Activated T-cell treated with anti-CD3 and anti-CD28 coated beads, Interleukin-2, amount 50 U/mL, for 72 hours (primary cell): ENCODE measurements at regions not wholly inside any gene's neighbourhood (a gene's known extent, or its start where the extent isn't known, plus 50 kb on each side); places are given as distances from the start of the nearest gene placed in this dataset.
"Not testable (repeated sequence)": the region's sequence is repeated elsewhere in the genome, so short reads cannot be mapped to it uniquely, and the experiment has no call there.

Experiments used
- ATAC-seq, 2 donors: fragments of 150-1000 bp; cut with Tn5 transposase; replicated peaks in 1 of 2; 2 replicates each; pipeline ENCODE4 v1.10.0; 2021; ENCODE audit warnings: moderate library complexity in 2 of 2, mild to moderate bottlenecking in 1 of 2
- DNase-seq, 2 donors: peaks; one replicate each; pipeline ENCODE4 v3.0.0; 2021 to 2022; ENCODE audit warnings: mixed read lengths in 1 of 2
- H3K27ac Mint-ChIP-seq: one replicate; pipeline ENCODE4 v1.8.0; 2022; ENCODE audit warnings: mild to moderate bottlenecking, moderate library complexity, mixed read lengths
- H3K27me3 Mint-ChIP-seq: one replicate; pipeline ENCODE4 v1.8.0; 2022; ENCODE audit warnings: low read depth, mixed read lengths
- H3K36me3 Mint-ChIP-seq, 2 donors: one replicate each; pipeline ENCODE4 v1.8.0; 2022; ENCODE audit warnings: mixed read lengths in 2 of 2, mild to moderate bottlenecking in 1 of 2; ENCODE audit not compliant: insufficient read depth in 2 of 2
- H3K4me1 Mint-ChIP-seq: one replicate; pipeline ENCODE4 v1.8.0; 2022; ENCODE audit warnings: low read depth, mixed read lengths
- H3K4me3 Mint-ChIP-seq, 2 donors: one replicate each; pipeline ENCODE4 v1.8.0; 2022; ENCODE audit warnings: mild to moderate bottlenecking in 2 of 2, mixed read lengths in 2 of 2, moderate library complexity in 2 of 2
- H3K9me3 Mint-ChIP-seq, 2 donors: one replicate each; pipeline ENCODE4 v1.8.0; 2022; ENCODE audit warnings: mixed read lengths in 2 of 2

- no peak for DNase-seq
- no peaks in the 10 kb centered on the region for H3K4me1 Mint-ChIP-seq
- no peaks in the 10 kb centered on the region for H3K27me3 Mint-ChIP-seq
- peaks cover 0 to 3% of the 10 kb centered on the region in 2 donors for H3K9me3 Mint-ChIP-seq
- H3K27ac Mint-ChIP-seq = no peak overlapping the region
- H3K36me3 Mint-ChIP-seq = peaks cover 0 to 2% of the 10 kb centered on the region in 2 donors
- H3K4me3 Mint-ChIP-seq = no peak overlapping the region
- ATAC-seq = no peak
Measured at GRCh38 chr1:60699325-60699724, 383.0 kb upstream of the NFIA start.

- Mint-ChIP-seq H3K27ac (no peak overlapping the region), H3K27me3 (no peaks in the 10 kb centered on the region), H3K4me3 (no peak overlapping the region), H3K36me3 (peaks cover 0 to 2% of the 10 kb centered on the region in 2 donors), H3K4me1 (no peaks in the 10 kb centered on the region), H3K9me3 (peaks cover 1 to 3% of the 10 kb centered on the region in 2 donors)
- DNase-seq = no peak
- ATAC-seq = no peak
Measured at GRCh38 chr1:60697204-60697994, 385.0 kb upstream of the NFIA start.

- ATAC-seq = no peak
- no peak for DNase-seq
- no peaks in the 10 kb centered on the region for H3K4me1 Mint-ChIP-seq
- H3K27ac Mint-ChIP-seq = peak overlapping the region; percentile 73
- no peaks in the 10 kb centered on the region for H3K27me3 Mint-ChIP-seq
- peaks cover 3 to 4% of the 10 kb centered on the region in 2 donors for H3K9me3 Mint-ChIP-seq
- H3K36me3 Mint-ChIP-seq = peaks cover 0 to 2% of the 10 kb centered on the region in 2 donors
- no peak overlapping the region for H3K4me3 Mint-ChIP-seq
Measured at GRCh38 chr1:60696512-60696911, 385.8 kb upstream of the NFIA start.

GRCh38 chr1:60695716-60696171, 386.6 kb upstream of the NFIA start:
- H3K4me1 Mint-ChIP-seq = no peaks in the 10 kb centered on the region

GRCh38 chr1:60694980-60695379, 387.4 kb upstream of the NFIA start:
- ATAC-seq = no peak
- Mint-ChIP-seq H3K27me3 (no peaks in the 10 kb centered on the region), H3K36me3 (peaks cover 0 to 2% of the 10 kb centered on the region in 2 donors), H3K9me3 (peaks cover 3 to 4% of the 10 kb centered on the region in 2 donors), H3K4me3 (no peak overlapping the region), H3K27ac (no peak overlapping the region), H3K4me1 (no peaks in the 10 kb centered on the region)
- no peak for DNase-seq

More at GRCh38 chr1:60695716-60696171, 386.6 kb upstream of the NFIA start:
- no peak for DNase-seq
- H3K27me3 Mint-ChIP-seq = no peaks in the 10 kb centered on the region
- no peak overlapping the region for H3K4me3 Mint-ChIP-seq
- H3K27ac Mint-ChIP-seq = no peak overlapping the region
- peaks cover 3 to 4% of the 10 kb centered on the region in 2 donors for H3K9me3 Mint-ChIP-seq
- H3K36me3 Mint-ChIP-seq = peaks cover 0 to 2% of the 10 kb centered on the region in 2 donors
- ATAC-seq = no peak

- Mint-ChIP-seq H3K27me3 (no peaks in the 10 kb centered on the region), H3K4me3 (no peak overlapping the region), H3K4me1 (no peaks in the 10 kb centered on the region), H3K36me3 (peaks cover 2% of the 10 kb centered on the region in 2 donors), H3K9me3 (peaks cover 4 to 5% of the 10 kb centered on the region in 2 donors), H3K27ac (no peak overlapping the region)
- DNase-seq = no peak
- no peak for ATAC-seq
Measured at GRCh38 chr1:60692031-60692430, 390.3 kb upstream of the NFIA start.

- not testable (repeated sequence) for H3K27me3 Mint-ChIP-seq, H3K9me3 Mint-ChIP-seq, ATAC-seq, H3K36me3 Mint-ChIP-seq, DNase-seq, H3K27ac Mint-ChIP-seq, H3K4me3 Mint-ChIP-seq, H3K4me1 Mint-ChIP-seq
Measured at GRCh38 chr1:60688221-60688620, 394.1 kb upstream of the NFIA start.

- no peaks in the 10 kb centered on the region for H3K4me1 Mint-ChIP-seq
- H3K9me3 Mint-ChIP-seq = peaks cover 0 to 1% of the 10 kb centered on the region in 2 donors
- H3K27ac Mint-ChIP-seq = no peak overlapping the region
- H3K4me3 Mint-ChIP-seq = no peak overlapping the region
- peaks cover 5% of the 10 kb centered on the region for H3K27me3 Mint-ChIP-seq
- no peaks in the 10 kb centered on the region for H3K36me3 Mint-ChIP-seq
- DNase-seq (no peak), ATAC-seq (no peak)
Measured at GRCh38 chr1:60681095-60681860, 401.1 kb upstream of the NFIA start.

GRCh38 chr1:60679524-60680375, 402.6 kb upstream of the NFIA start:
- no peak for DNase-seq
- no peaks in the 10 kb centered on the region for H3K4me1 Mint-ChIP-seq
- H3K4me3 Mint-ChIP-seq = no peak overlapping the region
- no peaks in the 10 kb centered on the region for H3K36me3 Mint-ChIP-seq
- peaks cover 5% of the 10 kb centered on the region for H3K27me3 Mint-ChIP-seq
- H3K9me3 Mint-ChIP-seq = peaks cover 0 to 1% of the 10 kb centered on the region in 2 donors
- no peak overlapping the region for H3K27ac Mint-ChIP-seq
- no peak for ATAC-seq

- peaks cover 0 to 1% of the 10 kb centered on the region in 2 donors for H3K9me3 Mint-ChIP-seq
- H3K36me3 Mint-ChIP-seq = no peaks in the 10 kb centered on the region
- ATAC-seq (no peak), DNase-seq (no peak)
- no peak overlapping the region for H3K27ac Mint-ChIP-seq
- peaks cover 5% of the 10 kb centered on the region for H3K27me3 Mint-ChIP-seq
- H3K4me3 Mint-ChIP-seq = no peak overlapping the region
- no peaks in the 10 kb centered on the region for H3K4me1 Mint-ChIP-seq
Measured at GRCh38 chr1:60678802-60679201, 403.6 kb upstream of the NFIA start.

GRCh38 chr1:60678391-60678790, 404.0 kb upstream of the NFIA start:
- no peak overlapping the region for H3K4me3 Mint-ChIP-seq
- H3K27ac Mint-ChIP-seq = no peak overlapping the region
- ATAC-seq (no peak), DNase-seq (no peak)
- no peaks in the 10 kb centered on the region for H3K36me3 Mint-ChIP-seq
- H3K4me1 Mint-ChIP-seq = no peaks in the 10 kb centered on the region
- H3K27me3 Mint-ChIP-seq = peaks cover 5% of the 10 kb centered on the region
- H3K9me3 Mint-ChIP-seq = peaks cover 0 to 1% of the 10 kb centered on the region in 2 donors

GRCh38 chr1:60672449-60672848, 409.9 kb upstream of the NFIA start:
- H3K27me3 Mint-ChIP-seq = no peaks in the 10 kb centered on the region
- no peaks in the 10 kb centered on the region for H3K4me1 Mint-ChIP-seq
- H3K36me3 Mint-ChIP-seq = no peaks in the 10 kb centered on the region
- H3K9me3 Mint-ChIP-seq = peaks cover 0 to 2% of the 10 kb centered on the region in 2 donors
- ATAC-seq (no peak), DNase-seq (no peak)
- no peak overlapping the region for H3K4me3 Mint-ChIP-seq
- no peak overlapping the region for H3K27ac Mint-ChIP-seq

GRCh38 chr1:60670302-60670701, 412.1 kb upstream of the NFIA start:
- Mint-ChIP-seq H3K27ac (no peak overlapping the region), H3K4me3 (no peak overlapping the region), H3K36me3 (no peaks in the 10 kb centered on the region), H3K9me3 (peaks cover 0 to 2% of the 10 kb centered on the region in 2 donors), H3K4me1 (no peaks in the 10 kb centered on the region), H3K27me3 (no peaks in the 10 kb centered on the region)
- ATAC-seq (no peak), DNase-seq (no peak)
